Smooth muscle cell of the brain vasculature (primary cell): ENCODE measurements at regions not wholly inside any gene's neighbourhood (a gene's known extent, or its start where the extent isn't known, plus 50 kb on each side); places are given as distances from the start of the nearest gene placed in this dataset.
"Not testable (repeated sequence)": the region's sequence is repeated elsewhere in the genome, so short reads cannot be mapped to it uniquely, and the experiment has no call there.

Experiments used
- DNase-seq: peaks from one replicate; pipeline ENCODE4 v3.0.0-alpha.2; 2012; ENCODE audit warnings: low read depth, low spot score

DNA sequence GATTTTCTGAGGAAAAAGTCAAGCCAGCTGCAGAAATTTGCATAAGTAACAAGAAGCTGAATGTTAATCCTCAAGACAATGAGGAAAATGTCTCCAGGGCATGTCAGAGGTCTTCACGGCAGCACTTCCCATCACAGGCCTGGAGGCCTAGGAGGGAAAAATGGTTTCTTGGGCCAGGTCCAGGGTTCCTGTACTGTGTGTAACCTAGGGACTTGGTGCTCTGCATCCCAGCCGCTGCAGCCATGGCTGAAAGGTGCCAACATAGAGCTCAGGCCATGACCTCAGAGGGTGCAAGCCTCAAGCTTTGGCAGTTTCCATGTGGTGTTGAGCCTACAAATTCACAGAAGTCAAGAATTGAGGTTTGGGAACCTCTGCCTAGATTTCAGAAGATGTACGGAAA lies 144.1 kb downstream of the AKR1D1 start:
- not testable (repeated sequence) for DNase-seq

DNA sequence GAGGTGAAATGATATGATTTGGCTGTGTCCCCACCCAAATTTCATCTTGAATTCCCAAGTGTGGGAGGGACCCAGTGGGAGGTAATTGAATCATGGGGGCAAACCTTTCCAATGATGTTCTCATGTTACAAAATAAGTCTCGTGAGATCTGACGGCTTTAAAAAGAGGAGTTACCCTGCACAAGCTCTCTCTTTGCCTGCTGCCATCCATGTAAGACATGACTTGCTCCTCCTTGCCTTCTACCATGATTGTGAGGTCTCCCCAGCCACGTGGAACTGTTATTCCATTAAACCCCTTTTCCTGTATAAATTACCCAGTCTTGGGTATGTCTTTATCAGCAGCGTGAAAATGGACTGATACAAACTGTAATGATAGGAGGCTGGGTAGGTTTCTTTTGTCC lies 145.1 kb downstream of the AKR1D1 start:
- not testable (repeated sequence) for DNase-seq

DNA sequence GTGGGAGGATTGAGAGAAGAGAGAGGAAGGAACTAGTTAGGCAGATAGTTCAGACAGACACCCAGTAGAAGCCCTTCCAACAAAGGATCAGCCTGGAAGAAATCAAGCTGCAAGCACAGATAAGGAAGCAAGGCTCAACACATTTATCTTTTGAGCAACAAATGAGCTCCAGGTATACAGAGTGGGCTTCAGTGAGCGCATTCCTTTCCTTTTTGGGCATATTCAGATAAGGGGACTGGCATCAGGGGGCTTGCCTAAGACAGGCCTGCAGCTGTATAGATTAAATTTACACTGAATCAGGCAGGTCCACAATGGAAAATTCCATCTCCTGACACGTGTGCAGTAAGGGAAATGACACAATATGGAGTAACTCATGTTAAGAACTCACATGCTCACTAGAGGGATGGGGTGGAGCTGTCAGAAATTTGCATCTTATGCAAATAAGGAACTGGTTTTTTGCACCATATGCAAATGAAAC lies 147.2 kb downstream of the AKR1D1 start:
- DNase-seq = no peak

DNA sequence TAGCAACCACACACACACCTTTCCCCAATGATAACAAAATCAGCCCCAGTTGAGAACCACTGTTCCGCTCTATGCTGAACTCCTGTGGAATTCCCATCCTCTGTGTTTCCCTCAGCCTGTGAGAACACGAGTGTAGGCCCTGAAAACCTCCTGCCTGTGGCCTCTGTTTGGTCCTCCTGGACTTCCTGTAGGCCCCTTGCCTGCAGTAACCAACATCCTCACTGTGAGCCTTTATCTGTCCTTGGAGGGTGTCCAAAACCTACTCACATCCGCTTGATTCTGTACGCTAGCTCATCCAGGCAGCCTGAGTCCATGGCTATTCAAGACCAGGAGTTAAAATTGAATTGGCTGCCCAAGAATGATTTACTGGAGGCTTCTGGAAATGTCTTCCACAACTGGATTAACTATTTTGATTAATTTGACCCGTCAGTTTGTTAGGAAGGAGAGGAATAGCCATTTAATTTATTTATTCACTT lies 149.8 kb downstream of the AKR1D1 start:
- no peak for DNase-seq

GRCh38 chr7:138226745-138227279 lies 150.6 kb downstream of the AKR1D1 start:
- no peak for DNase-seq

GRCh38 chr7:138228119-138228518 lies 151.9 kb downstream of the AKR1D1 start:
- DNase-seq = no peak

DNA sequence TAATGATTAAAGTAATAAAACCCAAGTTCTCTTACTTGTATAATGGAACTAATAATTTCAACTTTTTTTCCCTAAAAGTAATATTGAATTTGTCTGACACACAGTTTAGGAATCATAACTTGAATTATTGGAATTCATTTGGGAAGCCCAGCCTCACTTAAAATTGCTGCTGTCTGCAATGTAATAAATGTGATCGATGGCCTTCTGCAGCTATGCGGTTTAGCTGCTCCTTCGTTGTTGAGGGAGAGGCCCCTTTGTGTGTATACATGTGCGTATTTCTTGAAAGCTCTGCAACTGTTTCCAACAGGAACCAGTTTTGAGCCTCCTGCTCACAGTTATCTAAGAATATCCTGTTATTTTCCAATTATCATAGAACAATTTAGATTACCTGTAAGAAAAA lies 152.5 kb downstream of the AKR1D1 start:
- no peak for DNase-seq

- DNase-seq = no peak
Observed at GRCh38 chr7:138233189-138233588, 156.9 kb downstream of the AKR1D1 start.

DNA sequence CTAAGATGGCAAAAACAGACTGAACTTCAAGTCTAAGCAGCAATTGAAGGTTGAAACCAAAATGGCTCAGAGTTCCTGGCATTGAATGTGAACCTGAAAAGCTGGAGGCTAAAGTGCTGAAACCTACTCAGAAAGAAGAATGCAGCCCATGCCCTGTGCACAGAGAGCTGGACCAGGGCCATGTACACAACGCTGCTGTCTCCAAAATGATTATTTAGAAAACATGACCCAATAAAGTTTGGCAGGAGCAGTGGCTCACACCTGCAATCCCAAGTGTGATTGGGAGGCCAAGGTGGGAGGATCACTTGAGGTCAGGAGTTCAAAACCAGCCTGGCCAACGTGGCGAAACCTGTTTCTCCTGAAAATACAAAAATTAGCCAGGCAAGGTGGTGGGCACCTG lies 158.9 kb downstream of the AKR1D1 start:
- DNase-seq = no peak

DNA sequence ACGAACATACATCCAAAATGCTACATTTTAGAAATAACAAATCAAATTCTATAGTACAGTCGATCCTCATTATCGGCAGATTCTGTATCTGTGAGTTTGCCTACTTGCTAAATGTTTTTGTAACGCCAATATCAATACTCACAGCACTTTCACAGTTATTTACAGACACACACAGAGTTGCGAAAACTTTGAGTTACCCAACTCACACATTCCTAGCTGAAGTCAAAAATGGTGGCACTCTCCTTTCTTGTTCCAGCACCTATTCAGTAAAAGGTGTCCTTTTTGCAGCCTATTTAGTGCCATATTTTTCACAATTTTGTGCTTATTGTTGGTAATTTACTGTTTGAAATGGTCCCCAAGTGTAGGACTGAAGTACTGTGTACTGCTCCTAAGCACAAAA lies 161.7 kb downstream of the AKR1D1 start:
- DNase-seq = no peak

DNA sequence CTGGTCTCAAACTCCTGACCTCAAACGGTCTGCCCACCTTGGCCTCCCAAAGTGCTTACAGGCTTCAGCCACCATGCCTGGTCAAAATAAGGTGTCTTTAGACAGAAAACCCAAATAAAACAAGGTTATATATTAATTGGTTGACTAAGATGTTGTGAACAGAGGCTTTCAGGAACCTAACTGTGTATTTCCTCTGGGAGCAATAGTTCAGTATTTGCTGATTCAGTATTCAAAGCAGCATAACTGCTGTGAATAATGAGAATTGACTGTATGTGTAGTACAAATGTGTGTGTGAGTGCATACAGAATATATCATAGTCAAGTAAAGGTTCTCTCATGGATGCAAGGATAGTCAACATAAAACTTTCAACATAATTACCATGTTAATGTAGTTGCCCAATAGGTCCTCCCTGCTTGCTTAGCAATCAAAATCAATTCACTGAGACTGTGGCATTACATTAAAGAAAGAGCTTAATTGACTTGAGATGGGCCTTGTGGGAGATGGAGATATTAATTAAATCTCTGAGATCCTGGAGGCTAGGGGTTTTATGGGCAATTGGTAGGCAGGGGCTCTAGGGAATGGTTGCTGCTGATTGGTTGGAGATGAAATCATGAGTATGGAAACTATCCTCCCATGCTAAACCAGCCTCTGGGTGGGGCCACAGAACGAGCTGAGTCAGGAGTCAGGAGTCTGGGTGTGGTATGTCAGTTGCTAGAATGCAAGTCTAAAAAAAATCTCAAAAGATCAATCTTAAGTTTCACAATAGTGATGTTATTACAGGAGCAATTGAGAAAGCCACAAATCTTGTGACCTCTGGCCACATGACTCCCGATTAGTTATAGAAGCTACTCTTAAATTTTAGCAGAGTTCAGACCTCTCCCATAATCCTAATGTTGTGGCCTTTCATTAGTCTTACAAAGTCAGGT lies 162.7 kb downstream of the AKR1D1 start:
- no peak for DNase-seq

- no peak for DNase-seq
Observed at GRCh38 chr7:138243430-138243829, 167.2 kb downstream of the AKR1D1 start.

GRCh38 chr7:138243836-138244235 lies 167.6 kb downstream of the AKR1D1 start:
- DNase-seq = no peak

DNA sequence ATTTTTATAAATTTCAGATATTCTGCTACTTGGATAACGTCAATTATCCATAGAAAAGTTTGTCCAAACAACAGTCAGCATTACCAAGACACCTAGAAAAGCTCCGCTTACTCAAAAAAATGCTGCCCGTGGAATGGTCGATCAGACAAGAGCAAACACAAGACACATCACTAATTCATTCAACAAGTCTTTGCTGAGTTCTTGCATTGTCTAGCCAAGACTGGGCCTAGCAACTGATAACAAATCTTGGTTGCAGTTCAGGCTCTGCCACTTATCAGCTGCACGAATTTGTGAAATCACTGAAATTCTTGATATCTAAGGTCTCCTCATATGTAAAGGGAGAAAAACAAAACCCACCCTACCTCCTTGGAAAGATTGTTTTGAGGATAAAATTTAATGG lies 168.3 kb downstream of the AKR1D1 start:
- DNase-seq = no peak

GRCh38 chr7:138245216-138245615 lies 169.0 kb downstream of the AKR1D1 start:
- no peak for DNase-seq

DNA sequence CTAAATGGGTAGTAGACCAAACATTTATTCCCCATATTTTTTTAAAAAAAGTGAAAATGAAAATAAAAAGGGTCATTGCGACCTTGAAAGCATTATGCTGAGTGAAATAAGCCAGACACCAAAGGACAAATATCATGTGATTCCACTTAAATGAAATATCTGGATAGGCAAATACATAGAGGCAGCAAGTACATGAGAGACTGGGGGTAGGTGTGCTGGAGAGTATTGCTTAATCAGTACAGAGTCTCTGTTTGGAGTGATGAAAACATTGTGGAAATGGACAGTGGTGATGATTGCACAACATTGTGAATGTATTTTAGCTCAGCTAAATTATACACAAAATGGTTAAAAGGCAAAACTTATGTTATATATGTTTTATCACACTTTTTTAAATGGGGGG lies 169.4 kb downstream of the AKR1D1 start:
- DNase-seq = no peak

- DNase-seq = no peak
Observed at GRCh38 chr7:138246428-138246827, 170.2 kb downstream of the AKR1D1 start.

DNA sequence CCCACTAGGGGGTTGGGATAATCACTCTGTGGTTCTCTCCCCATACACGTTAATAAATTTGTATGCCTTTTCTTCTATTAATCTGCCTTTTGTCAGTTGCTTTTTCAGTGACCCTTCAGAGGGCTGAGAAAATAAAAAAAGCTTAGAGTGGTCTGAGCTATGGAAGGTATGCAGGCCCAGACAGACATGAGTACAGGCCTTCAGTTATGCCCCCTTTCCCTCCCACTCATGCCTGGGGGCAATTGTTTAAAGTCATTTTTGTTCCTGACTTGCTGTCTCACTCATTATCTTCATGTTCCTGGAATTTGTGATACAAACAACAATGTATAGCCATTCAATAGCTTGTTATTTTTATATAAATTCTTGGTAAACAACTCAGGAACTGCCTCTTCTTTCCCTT lies 170.8 kb downstream of the AKR1D1 start:
- no peak for DNase-seq

GRCh38 chr7:138247568-138248333 lies 171.5 kb downstream of the AKR1D1 start:
- DNase-seq = no peak

- no peak for DNase-seq
Observed at GRCh38 chr7:138248609-138249008, 172.3 kb downstream of the AKR1D1 start.

- DNase-seq = no peak
Observed at GRCh38 chr7:138249975-138250374, 173.7 kb downstream of the AKR1D1 start.

DNA sequence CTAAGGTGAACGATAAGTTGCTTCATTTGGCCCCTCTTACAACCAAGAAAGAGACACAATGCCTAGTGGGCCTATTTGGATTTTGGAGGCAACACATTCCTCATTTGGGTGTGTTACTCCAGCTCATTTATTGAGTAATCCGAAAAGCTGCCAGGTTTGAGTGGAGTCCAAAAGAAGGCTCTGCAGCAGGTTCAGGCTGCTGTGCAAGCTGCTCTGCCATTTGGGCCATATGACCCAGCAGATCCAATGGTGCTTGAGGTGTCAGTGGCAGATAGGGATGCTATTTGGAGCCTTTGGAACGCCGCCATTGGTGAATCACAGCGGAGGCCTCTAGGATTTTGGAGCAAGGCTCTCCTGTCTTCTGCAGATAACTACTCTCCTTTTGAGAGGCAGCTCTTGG lies 176.4 kb downstream of the AKR1D1 start:
- not testable (repeated sequence) for DNase-seq
